ENCODE measurements at regions not wholly inside any gene's neighbourhood (a gene's known extent, or its start where the extent isn't known, plus 50 kb on each side); places are given as distances from the start of the nearest gene placed in this dataset.

- no peak for DNase-seq
- ATAC-seq: no peak
- 82% methylated on average over 4 of the region's 4 CpGs for WGBS (ENCODE audit: insufficient coverage)
- Histone ChIP-seq H3K9me3 (ENCODE audit: control insufficient read depth, insufficient read depth, low read length) (no peaks in the 10 kb centered on the region), H3K4me1 (ENCODE audit: control insufficient read depth, insufficient read depth, low read length) (no peaks in the 10 kb centered on the region), H3K4me3 (ENCODE audit: low read length) (no peak overlapping the region), H3K27me3 (ENCODE audit: control insufficient read depth, insufficient read depth, low read length) (no peaks in the 10 kb centered on the region), H3K36me3 (ENCODE audit: control insufficient read depth, insufficient read depth, low read length) (no peaks in the 10 kb centered on the region), H3K27ac (ENCODE audit: low read length) (no peak overlapping the region)
- Mint-ChIP-seq H3K27ac (no peak overlapping the region), H3K36me3 (no peaks in the 10 kb centered on the region), H3K4me3 (no peak overlapping the region), H3K27me3 (ENCODE audit: low read depth in 2 of 2) (no peaks in the 10 kb centered on the region), H3K9me3 (peaks cover 3 to 4% of the 10 kb centered on the region in 2 donors), H3K4me1 (no peaks in the 10 kb centered on the region)
- TF ChIP-seq CTCF (IDR thresholded peaks at IDR 0.05): no peak
- intact Hi-C loops (cut with micrococcal nuclease): no loop called here
Observed at GRCh38 chr4:123954220-123954619, 557.6 kb downstream of the SPRY1 start.

GRCh38 chr4:123955167-123955800 lies 558.7 kb downstream of the SPRY1 start:
- no peak overlapping the region for H3K4me3 ChIP-seq (ENCODE audit: low read length)
- no peak for TF ChIP-seq CTCF (IDR thresholded peaks at IDR 0.05)
- Mint-ChIP-seq H3K4me1 (no peaks in the 10 kb centered on the region), H3K9me3 (peaks cover 3 to 4% of the 10 kb centered on the region in 2 donors), H3K27me3 (ENCODE audit: low read depth in 2 of 2) (no peaks in the 10 kb centered on the region), H3K27ac (no peak overlapping the region), H3K4me3 (no peak overlapping the region), H3K36me3 (no peaks in the 10 kb centered on the region)
- H3K27ac ChIP-seq (ENCODE audit: low read length): no peak overlapping the region
- H3K4me1 ChIP-seq (ENCODE audit: control insufficient read depth, insufficient read depth, low read length): no peaks in the 10 kb centered on the region
- H3K9me3 ChIP-seq (ENCODE audit: control insufficient read depth, insufficient read depth, low read length): no peaks in the 10 kb centered on the region
- intact Hi-C loops (cut with micrococcal nuclease): no loop called here
- WGBS (ENCODE audit: insufficient coverage): 98% methylated on average over 2 of the region's 3 CpGs
- ATAC-seq: no peak
- no peaks in the 10 kb centered on the region for H3K36me3 ChIP-seq (ENCODE audit: control insufficient read depth, insufficient read depth, low read length)
- no peak for DNase-seq
- no peaks in the 10 kb centered on the region for H3K27me3 ChIP-seq (ENCODE audit: control insufficient read depth, insufficient read depth, low read length)

GRCh38 chr4:123956204-123956603 lies 559.6 kb downstream of the SPRY1 start:
- no peaks in the 10 kb centered on the region for H3K36me3 Mint-ChIP-seq
- intact Hi-C loops (cut with micrococcal nuclease): no loop called here
- H3K27ac ChIP-seq (ENCODE audit: low read length): no peak overlapping the region
- H3K4me1 ChIP-seq (ENCODE audit: control insufficient read depth, insufficient read depth, low read length): no peaks in the 10 kb centered on the region
- no peaks in the 10 kb centered on the region for H3K27me3 Mint-ChIP-seq (ENCODE audit: low read depth in 2 of 2)
- TF ChIP-seq CTCF (IDR thresholded peaks at IDR 0.05): no peak
- H3K9me3 ChIP-seq (ENCODE audit: control insufficient read depth, insufficient read depth, low read length): no peaks in the 10 kb centered on the region
- ATAC-seq (no peak), DNase-seq (no peak)
- no peak overlapping the region for H3K4me3 Mint-ChIP-seq
- H3K4me3 ChIP-seq (ENCODE audit: low read length): no peak overlapping the region
- H3K9me3 Mint-ChIP-seq: peaks cover 3 to 4% of the 10 kb centered on the region in 2 donors
- no peak overlapping the region for H3K27ac Mint-ChIP-seq
- H3K4me1 Mint-ChIP-seq: no peaks in the 10 kb centered on the region
- H3K36me3 ChIP-seq (ENCODE audit: control insufficient read depth, insufficient read depth, low read length): no peaks in the 10 kb centered on the region
- no peaks in the 10 kb centered on the region for H3K27me3 ChIP-seq (ENCODE audit: control insufficient read depth, insufficient read depth, low read length)
- 87% methylated on average over 7 of the region's 7 CpGs for WGBS (ENCODE audit: insufficient coverage)
